ENCODE measurements at regions not wholly inside any gene's neighbourhood (a gene's known extent, or its start where the extent isn't known, plus 50 kb on each side); places are given as distances from the start of the nearest gene placed in this dataset.

GRCh38 chr22:48649466-48649865 lies 1178.2 kb downstream of the BRD1 start:
- TF ChIP-seq CTCF (IDR thresholded peaks at IDR 0.05) (no peak), EP300 (IDR thresholded peaks at IDR 0.05) (no peak)
